CD4-positive, alpha-beta T cell treated with Interleukin-1 beta for 1 hour (primary cell): ENCODE measurements at regions not wholly inside any gene's neighbourhood (a gene's known extent, or its start where the extent isn't known, plus 50 kb on each side); places are given as distances from the start of the nearest gene placed in this dataset.
"Not testable (repeated sequence)": the region's sequence is repeated elsewhere in the genome, so short reads cannot be mapped to it uniquely, and the experiment has no call there.

Experiments used
- DNase-seq, 2 donors: peaks; one replicate each; pipeline ENCODE4 v3.0.0-alpha.2; 2020 to 2022

- DNase-seq = peak; percentile 29 to 33
Observed at GRCh38 chrX:111041018-111041462, 55.0 kb upstream of the PAK3 start.

GRCh38 chrX:111040377-111041017 lies 55.5 kb upstream of the PAK3 start:
- no peak for DNase-seq

- DNase-seq = no peak
Observed at GRCh38 chrX:111039606-111040005, 56.4 kb upstream of the PAK3 start.

- no peak for DNase-seq
Observed at GRCh38 chrX:111035991-111036390, 60.0 kb upstream of the PAK3 start.

- no peak for DNase-seq
Observed at GRCh38 chrX:111035256-111035655, 60.7 kb upstream of the PAK3 start.

GRCh38 chrX:111022998-111023397 lies 73.0 kb upstream of the PAK3 start:
- DNase-seq = not testable (repeated sequence)

GRCh38 chrX:111020283-111020682 lies 75.7 kb upstream of the PAK3 start:
- no peak for DNase-seq

- no peak for DNase-seq
Observed at GRCh38 chrX:111013778-111014455, 82.1 kb upstream of the PAK3 start.

- no peak for DNase-seq
Observed at GRCh38 chrX:111010111-111010510, 85.9 kb upstream of the PAK3 start.

GRCh38 chrX:111009256-111009655 lies 86.7 kb upstream of the PAK3 start:
- no peak for DNase-seq

- DNase-seq = no peak
Observed at GRCh38 chrX:111008126-111008525, 87.9 kb upstream of the PAK3 start.

GRCh38 chrX:111007238-111007637 lies 88.8 kb upstream of the PAK3 start:
- no peak for DNase-seq

- DNase-seq = no peak
Observed at GRCh38 chrX:111006116-111006515, 89.9 kb upstream of the PAK3 start.

- no peak for DNase-seq
Observed at GRCh38 chrX:111005166-111005565, 90.8 kb upstream of the PAK3 start.

- no peak for DNase-seq
Observed at GRCh38 chrX:111003118-111003517, 92.9 kb upstream of the PAK3 start.

- peak; percentile 6 to 29 for DNase-seq
Observed at GRCh38 chrX:110992611-110993010, 103.4 kb upstream of the PAK3 start.

GRCh38 chrX:110989869-110990268 lies 106.1 kb upstream of the PAK3 start:
- no peak for DNase-seq

GRCh38 chrX:110989447-110989846 lies 106.5 kb upstream of the PAK3 start:
- DNase-seq = no peak

- DNase-seq = no peak
Observed at GRCh38 chrX:110987292-110987691, 108.7 kb upstream of the PAK3 start.

GRCh38 chrX:110985470-110985869 lies 110.5 kb upstream of the PAK3 start:
- no peak for DNase-seq

- DNase-seq = no peak
Observed at GRCh38 chrX:110983024-110983423, 113.0 kb upstream of the PAK3 start.

GRCh38 chrX:110966839-110967238 lies 129.2 kb upstream of the PAK3 start:
- DNase-seq = no peak

- no peak for DNase-seq
Observed at GRCh38 chrX:110966091-110966454, 129.9 kb upstream of the PAK3 start.

GRCh38 chrX:110965409-110966090 lies 130.4 kb upstream of the PAK3 start:
- DNase-seq = no peak
